K562 (cell line): ENCODE measurements at regions not wholly inside any gene's neighbourhood (a gene's known extent, or its start where the extent isn't known, plus 50 kb on each side); places are given as distances from the start of the nearest gene placed in this dataset.

Source experiments
- HDAC2 ChIP-seq: fragments of 450-650 bp; IDR thresholded peaks from 2 replicates; pipeline ENCODE4 v1.6.1; 2016; ENCODE audit warnings: mild to moderate bottlenecking
- HEY1 ChIP-seq: fragments of 250-450 bp; sonication (Bioruptor Pico); IDR thresholded peaks from 2 replicates; pipeline ENCODE4 v1.5.0; 2020; ENCODE audit warnings: mild to moderate bottlenecking, moderate library complexity, borderline replicate concordance
- KDM4B ChIP-seq, 2 experiments: fragments of 450-650 bp in 1 of 2; sonication (generic) in 1 of 2; IDR thresholded peaks; 2 replicates each; pipeline ENCODE4 v1.6.1; 2016 to 2017; ENCODE audit warnings: borderline replicate concordance in 2 of 2, antibody characterized with exemption in 1 of 2, low read depth in 1 of 2, mild to moderate bottlenecking in 1 of 2
- MCM3 ChIP-seq: fragments of 450-650 bp; IDR thresholded peaks from 2 replicates; pipeline ENCODE4 v1.6.1; 2016
- NCOA2 ChIP-seq, 2 experiments: fragments of 450-650 bp; IDR thresholded peaks; 2 replicates each; pipeline ENCODE4 v1.6.1; 2018; ENCODE audit warnings: mild to moderate bottlenecking in 2 of 2, moderate library complexity in 1 of 2; ENCODE audit not compliant: partially characterized antibody in 2 of 2
- PKNOX1 ChIP-seq: fragments of 450-650 bp; IDR thresholded peaks from 2 replicates; pipeline ENCODE4 v1.6.1; 2016
- POLR3G ChIP-seq: IDR thresholded peaks from 2 replicates; pipeline ENCODE4 v1.6.1; 2011; ENCODE audit not compliant: insufficient read length, insufficient replicate concordance; ENCODE audit errors: extremely low read depth
- ZBTB2 ChIP-seq: fragments of 450-650 bp; IDR thresholded peaks from 2 replicates; pipeline ENCODE4 v1.6.1; 2016; ENCODE audit warnings: antibody characterized with exemption
- ZNF561 ChIP-seq: fragments of 450-650 bp; formaldehyde crosslinking; conservative IDR thresholded peaks from 2 replicates; pipeline ENCODE4 v1.4.0; 2020; ENCODE audit warnings: mild to moderate bottlenecking, moderate library complexity
- ZSCAN32 ChIP-seq: fragments of 450-650 bp; formaldehyde crosslinking; IDR thresholded peaks from 2 replicates; pipeline ENCODE4 v1.4.0; 2020; ENCODE audit warnings: mild to moderate bottlenecking, moderate library complexity
- TF ChIP-seq, protein P1 (sequence below), 2 experiments: fragments of 450-650 bp; formaldehyde crosslinking in 1 of 2; IDR thresholded peaks; 2 replicates each; pipeline versions ENCODE4 v1.4.0 to v1.6.1; 2014 to 2020; ENCODE audit warnings: mild to moderate bottlenecking in 2 of 2, borderline replicate concordance in 1 of 2, low read depth in 1 of 2
- TF ChIP-seq, protein P2 (sequence below): fragments of 250-450 bp; sonication (Bioruptor Pico); IDR thresholded peaks from 2 replicates; pipeline ENCODE4 v1.5.0; 2020; ENCODE audit warnings: mild to moderate bottlenecking

DNA sequence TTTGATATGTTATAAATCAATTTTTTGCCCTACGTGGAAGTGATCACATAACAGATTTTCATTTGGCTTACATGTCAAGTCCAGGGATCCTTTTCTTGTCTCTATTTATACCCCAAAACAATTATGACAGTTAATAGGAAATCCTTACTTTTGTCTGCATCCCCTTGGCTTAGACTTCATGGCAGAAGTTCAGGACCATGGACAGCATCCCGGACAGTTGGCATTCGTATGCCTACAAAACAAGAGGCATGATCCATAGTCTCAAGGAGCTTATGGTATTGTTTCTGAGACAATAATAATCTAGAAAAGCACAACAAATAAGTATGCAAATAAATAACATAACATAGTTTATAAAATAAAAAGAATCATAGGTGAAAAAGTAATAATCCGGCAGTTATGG, 214.3 kb upstream of the GRIA1 start (continued):
- TF ChIP-seq, protein P1, sequence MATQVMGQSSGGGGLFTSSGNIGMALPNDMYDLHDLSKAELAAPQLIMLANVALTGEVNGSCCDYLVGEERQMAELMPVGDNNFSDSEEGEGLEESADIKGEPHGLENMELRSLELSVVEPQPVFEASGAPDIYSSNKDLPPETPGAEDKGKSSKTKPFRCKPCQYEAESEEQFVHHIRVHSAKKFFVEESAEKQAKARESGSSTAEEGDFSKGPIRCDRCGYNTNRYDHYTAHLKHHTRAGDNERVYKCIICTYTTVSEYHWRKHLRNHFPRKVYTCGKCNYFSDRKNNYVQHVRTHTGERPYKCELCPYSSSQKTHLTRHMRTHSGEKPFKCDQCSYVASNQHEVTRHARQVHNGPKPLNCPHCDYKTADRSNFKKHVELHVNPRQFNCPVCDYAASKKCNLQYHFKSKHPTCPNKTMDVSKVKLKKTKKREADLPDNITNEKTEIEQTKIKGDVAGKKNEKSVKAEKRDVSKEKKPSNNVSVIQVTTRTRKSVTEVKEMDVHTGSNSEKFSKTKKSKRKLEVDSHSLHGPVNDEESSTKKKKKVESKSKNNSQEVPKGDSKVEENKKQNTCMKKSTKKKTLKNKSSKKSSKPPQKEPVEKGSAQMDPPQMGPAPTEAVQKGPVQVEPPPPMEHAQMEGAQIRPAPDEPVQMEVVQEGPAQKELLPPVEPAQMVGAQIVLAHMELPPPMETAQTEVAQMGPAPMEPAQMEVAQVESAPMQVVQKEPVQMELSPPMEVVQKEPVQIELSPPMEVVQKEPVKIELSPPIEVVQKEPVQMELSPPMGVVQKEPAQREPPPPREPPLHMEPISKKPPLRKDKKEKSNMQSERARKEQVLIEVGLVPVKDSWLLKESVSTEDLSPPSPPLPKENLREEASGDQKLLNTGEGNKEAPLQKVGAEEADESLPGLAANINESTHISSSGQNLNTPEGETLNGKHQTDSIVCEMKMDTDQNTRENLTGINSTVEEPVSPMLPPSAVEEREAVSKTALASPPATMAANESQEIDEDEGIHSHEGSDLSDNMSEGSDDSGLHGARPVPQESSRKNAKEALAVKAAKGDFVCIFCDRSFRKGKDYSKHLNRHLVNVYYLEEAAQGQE (IDR thresholded peaks at IDR 0.05; ENCODE audit: borderline replicate concordance) = peak; percentile 96
- TF ChIP-seq, protein P1 (CRISPR knock-in tag; IDR thresholded peaks at IDR 0.05; ENCODE audit: low read depth) = peak; percentile 88
- TF ChIP-seq ZNF561 (CRISPR knock-in tag) (no peak), POLR3G (no peak), NCOA2 (IDR thresholded peaks at IDR 0.05; ENCODE audit: partially characterized antibody in 2 of 2) (no peak), ZBTB2 (no peak), ZSCAN32 (CRISPR knock-in tag) (no peak), HEY1 (no peak), MCM3 (no peak), PKNOX1 (no peak), KDM4B (IDR thresholded peaks at IDR 0.05; ENCODE audit: borderline replicate concordance in 2 of 2, low read depth in 1 of 2) (no peak), HDAC2 (no peak)
- TF ChIP-seq, protein P2, sequence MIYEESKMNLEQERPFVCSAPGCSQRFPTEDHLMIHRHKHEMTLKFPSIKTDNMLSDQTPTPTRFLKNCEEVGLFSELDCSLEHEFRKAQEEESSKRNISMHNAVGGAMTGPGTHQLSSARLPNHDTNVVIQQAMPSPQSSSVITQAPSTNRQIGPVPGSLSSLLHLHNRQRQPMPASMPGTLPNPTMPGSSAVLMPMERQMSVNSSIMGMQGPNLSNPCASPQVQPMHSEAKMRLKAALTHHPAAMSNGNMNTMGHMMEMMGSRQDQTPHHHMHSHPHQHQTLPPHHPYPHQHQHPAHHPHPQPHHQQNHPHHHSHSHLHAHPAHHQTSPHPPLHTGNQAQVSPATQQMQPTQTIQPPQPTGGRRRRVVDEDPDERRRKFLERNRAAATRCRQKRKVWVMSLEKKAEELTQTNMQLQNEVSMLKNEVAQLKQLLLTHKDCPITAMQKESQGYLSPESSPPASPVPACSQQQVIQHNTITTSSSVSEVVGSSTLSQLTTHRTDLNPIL (CRISPR knock-in tag) = no peak
